GM12892 (cell line): ENCODE measurements at regions not wholly inside any gene's neighbourhood (a gene's known extent, or its start where the extent isn't known, plus 50 kb on each side); places are given as distances from the start of the nearest gene placed in this dataset.
"Not testable (repeated sequence)": the region's sequence is repeated elsewhere in the genome, so short reads cannot be mapped to it uniquely, and the experiment has no call there.

Source experiments
- DNase-seq: peaks from one replicate; pipeline ENCODE4 v3.0.0; 2011; ENCODE audit not compliant: insufficient read length
- FAIRE-seq: peaks from 2 replicates; lab custom pipeline; 2011; peaks lifted over from hg19 to GRCh38; lab: Jason Lieb, UNC
- POLR2A ChIP-seq: IDR thresholded peaks from 2 replicates; pipeline ENCODE4 v1.6.1; 2011; ENCODE audit warnings: low read depth, low read length, control low read depth
- POLR2AphosphoS5 ChIP-seq: IDR thresholded peaks from 2 replicates; pipeline ENCODE4 v1.6.1; 2011; ENCODE audit warnings: low read depth, low read length, control low read depth
- TAF1 ChIP-seq: IDR thresholded peaks from 2 replicates; pipeline ENCODE4 v1.6.1; 2011; ENCODE audit warnings: low read depth, mild to moderate bottlenecking, control low read depth, low read length, borderline replicate concordance

- no peak for TF ChIP-seq TAF1
- TF ChIP-seq POLR2AphosphoS5: no peak
- TF ChIP-seq POLR2A: no peak
- FAIRE-seq (no peak), DNase-seq (no peak)
These were observed 60.5 kb downstream of the DSEL start for GRCh38 chr18:67455890-67456501.

- DNase-seq (no peak), FAIRE-seq (no peak)
- no peak for TF ChIP-seq POLR2AphosphoS5
- no peak for TF ChIP-seq TAF1
- no peak for TF ChIP-seq POLR2A
These were observed 62.6 kb downstream of the DSEL start for GRCh38 chr18:67453901-67454300.

DNA sequence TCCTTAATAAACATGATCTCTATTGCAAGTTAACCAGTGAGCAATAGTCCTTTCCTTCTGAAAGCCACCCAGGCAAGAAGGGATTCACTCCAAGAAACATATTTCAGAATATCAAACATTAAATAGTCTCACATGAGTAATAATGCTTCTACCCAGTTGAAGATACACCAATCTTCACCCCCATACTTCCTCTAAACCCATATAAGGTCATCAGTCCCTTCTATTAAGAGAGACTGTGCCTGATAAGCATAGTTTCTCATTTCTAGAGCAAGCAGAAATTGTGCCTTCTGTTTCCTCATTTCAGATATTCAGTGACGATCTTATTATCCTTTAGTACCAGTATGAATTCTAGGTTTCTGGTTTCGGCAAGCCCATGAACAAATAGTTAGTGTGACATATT is 64.6 kb downstream of the DSEL start:
- DNase-seq (no peak), FAIRE-seq (no peak)
- TF ChIP-seq POLR2A: no peak
- no peak for TF ChIP-seq POLR2AphosphoS5
- no peak for TF ChIP-seq TAF1

GRCh38 chr18:67451101-67451500 is 65.4 kb downstream of the DSEL start:
- DNase-seq, FAIRE-seq: not testable (repeated sequence)

DNA sequence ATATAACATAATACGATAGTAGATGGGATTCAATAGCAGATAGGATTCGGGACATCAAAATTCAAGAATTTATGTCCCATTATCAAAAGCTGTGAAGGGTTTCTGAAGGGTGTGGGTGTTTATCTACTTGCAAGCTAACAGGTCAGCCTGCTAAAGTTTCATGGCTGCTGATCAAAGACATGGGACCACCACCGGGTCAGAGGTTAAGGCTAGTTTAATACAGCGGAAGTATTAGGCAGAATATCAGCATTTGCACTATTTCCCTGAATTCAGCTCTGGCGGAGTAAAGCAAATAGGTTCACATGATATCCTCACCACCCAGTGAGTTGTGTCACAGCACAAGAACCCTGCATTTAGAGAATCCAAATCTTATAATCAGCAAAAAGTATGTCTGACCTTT is 82.5 kb downstream of the DSEL start:
- DNase-seq (no peak), FAIRE-seq (no peak)
- TF ChIP-seq TAF1 (no peak), POLR2A (no peak), POLR2AphosphoS5 (no peak)

DNA sequence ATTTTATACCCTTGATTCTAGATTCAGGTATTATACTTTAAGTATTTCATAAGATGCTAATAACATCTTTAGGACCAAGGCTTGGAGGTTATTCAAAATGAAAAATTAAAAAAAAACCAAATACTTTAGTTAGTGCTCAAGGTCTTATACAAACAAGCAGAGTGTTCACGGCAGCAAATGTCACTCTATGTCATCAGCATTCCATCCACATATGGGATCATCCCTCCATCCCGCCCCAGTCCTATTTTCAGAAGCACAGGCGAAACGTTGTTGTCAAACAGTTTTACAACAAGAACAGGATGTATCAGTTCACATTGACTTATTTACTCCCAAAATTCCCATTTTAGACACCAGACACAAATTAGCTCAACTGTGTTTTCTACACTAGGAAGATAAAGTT is 83.7 kb downstream of the DSEL start:
- DNase-seq (no peak), FAIRE-seq (no peak)
- TF ChIP-seq POLR2A (no peak), TAF1 (no peak), POLR2AphosphoS5 (no peak)

GRCh38 chr18:67428805-67429204 is 87.7 kb downstream of the DSEL start:
- TF ChIP-seq POLR2AphosphoS5 (no peak), TAF1 (no peak), POLR2A (no peak)
- FAIRE-seq (no peak), DNase-seq (no peak)

- TF ChIP-seq TAF1 (no peak), POLR2AphosphoS5 (no peak), POLR2A (no peak)
- DNase-seq (no peak), FAIRE-seq (no peak)
These were observed 88.4 kb downstream of the DSEL start for GRCh38 chr18:67428158-67428557.

GRCh38 chr18:67426486-67426885 is 90.0 kb downstream of the DSEL start:
- TF ChIP-seq TAF1 (no peak), POLR2AphosphoS5 (no peak), POLR2A (no peak)
- no peak for DNase-seq
- FAIRE-seq: no peak

DNA sequence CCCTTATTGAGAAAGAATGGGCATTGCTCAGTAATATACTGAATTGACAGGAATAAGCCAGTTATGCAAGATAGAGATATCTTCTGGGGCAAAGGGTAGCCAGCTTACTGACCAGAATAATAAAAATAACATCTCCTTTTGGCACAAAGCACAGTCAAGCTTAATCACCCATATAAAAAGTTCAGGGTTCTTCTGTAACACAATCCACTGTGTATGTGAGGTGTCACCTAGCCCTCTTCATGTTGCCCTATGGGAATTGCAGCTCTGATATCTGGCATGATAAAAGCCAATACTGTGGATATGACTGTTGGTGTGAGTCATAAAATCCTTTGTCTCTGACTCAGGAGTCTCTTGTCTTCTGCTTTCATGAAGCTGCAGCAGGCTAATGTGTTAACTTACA is 90.8 kb downstream of the DSEL start:
- FAIRE-seq (no peak), DNase-seq (no peak)
- TF ChIP-seq TAF1 (no peak), POLR2AphosphoS5 (no peak), POLR2A (no peak)

- FAIRE-seq (no peak), DNase-seq (no peak)
- TF ChIP-seq POLR2AphosphoS5: no peak
- no peak for TF ChIP-seq POLR2A
- TF ChIP-seq TAF1: no peak
These were observed 94.9 kb downstream of the DSEL start for GRCh38 chr18:67421651-67422050.

- TF ChIP-seq TAF1 (no peak), POLR2A (no peak), POLR2AphosphoS5 (no peak)
- DNase-seq (no peak), FAIRE-seq (no peak)
These were observed 98.5 kb downstream of the DSEL start for GRCh38 chr18:67417864-67418523.
